ENCODE measurements at regions not wholly inside any gene's neighbourhood (a gene's known extent, or its start where the extent isn't known, plus 50 kb on each side); places are given as distances from the start of the nearest gene placed in this dataset.
"Not testable (repeated sequence)": the region's sequence is repeated elsewhere in the genome, so short reads cannot be mapped to it uniquely, and the experiment has no call there.

DNA sequence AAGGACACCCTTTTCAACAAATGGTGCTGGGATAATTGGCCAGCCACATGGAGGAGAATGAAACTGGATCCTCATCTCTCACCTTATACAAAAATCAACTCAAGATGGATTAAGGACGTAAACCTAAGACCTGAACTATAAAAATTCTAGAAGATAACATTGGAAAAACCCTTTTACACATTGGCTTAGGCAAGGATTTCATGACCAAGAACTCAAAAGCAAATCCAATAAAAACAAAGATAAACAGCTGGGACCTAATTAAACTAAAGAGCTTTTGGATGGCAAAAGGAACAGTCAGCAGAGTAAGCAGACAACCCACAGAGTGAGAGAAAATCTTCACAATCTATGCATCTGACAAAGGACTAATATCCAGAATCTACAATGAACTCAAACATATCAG, 96.9 kb upstream of the BNIP2 start:
- not testable (repeated sequence) for DNase-seq (ENCODE audit: low read depth in 2 of 2)

DNA sequence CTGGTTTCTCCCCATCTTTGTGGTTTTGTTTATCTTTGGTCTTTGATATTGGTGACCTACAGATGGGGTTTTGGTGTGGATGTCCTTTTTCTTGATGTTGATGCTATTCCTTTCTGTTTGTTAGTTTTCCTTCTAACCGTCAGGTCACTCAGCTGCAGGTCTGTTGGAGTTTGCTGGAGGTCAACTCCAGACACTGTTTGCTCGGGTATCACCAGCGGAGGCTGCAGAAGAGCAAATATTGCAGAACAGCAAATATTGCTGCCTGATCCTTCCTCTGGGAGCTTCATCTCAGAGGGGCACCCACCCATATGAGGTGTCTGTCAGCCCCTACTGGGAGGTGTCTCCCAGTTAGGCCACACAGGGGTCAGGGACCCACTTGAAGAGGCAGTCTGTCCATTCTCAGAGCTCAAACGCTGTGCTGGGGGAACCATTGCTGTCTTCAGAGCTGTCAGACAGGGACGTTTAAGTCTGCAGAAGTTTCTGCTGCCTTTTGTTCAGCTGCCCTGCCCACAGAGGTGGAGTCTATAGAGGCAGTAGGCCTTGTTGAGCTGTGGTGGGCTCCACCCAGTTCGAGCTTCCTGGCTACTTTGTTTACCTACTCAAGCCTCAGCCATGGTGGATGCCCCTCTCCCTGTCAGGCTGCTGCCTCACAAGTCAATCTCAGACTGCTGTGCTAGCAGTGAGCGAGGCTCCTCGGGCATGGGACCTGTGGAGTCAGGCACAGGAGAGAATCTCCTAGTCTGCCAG, 94.8 kb upstream of the BNIP2 start:
- not testable (repeated sequence) for DNase-seq (ENCODE audit: low read depth in 2 of 2)

DNA sequence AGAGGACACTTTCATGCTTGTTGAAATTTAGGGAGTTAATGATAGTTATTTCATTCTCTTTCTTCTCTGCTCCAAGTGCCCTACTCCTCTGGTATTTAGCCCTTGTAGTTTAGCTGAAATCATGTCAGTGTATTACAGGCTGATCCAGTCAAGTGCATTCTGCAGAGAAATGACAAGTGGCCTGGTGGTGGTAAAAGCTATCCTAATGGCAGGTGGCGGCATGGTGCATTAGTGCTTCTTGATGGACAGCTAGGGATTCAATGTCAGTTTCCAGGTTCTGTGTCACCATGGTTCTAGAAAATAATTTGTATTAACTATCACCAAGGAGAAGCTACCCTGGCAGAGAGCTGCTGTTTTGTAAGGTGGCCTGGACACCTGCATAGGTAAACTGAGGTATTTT, 90.0 kb upstream of the BNIP2 start:
- DNase-seq (ENCODE audit: low read depth in 2 of 2) = no peak

DNA sequence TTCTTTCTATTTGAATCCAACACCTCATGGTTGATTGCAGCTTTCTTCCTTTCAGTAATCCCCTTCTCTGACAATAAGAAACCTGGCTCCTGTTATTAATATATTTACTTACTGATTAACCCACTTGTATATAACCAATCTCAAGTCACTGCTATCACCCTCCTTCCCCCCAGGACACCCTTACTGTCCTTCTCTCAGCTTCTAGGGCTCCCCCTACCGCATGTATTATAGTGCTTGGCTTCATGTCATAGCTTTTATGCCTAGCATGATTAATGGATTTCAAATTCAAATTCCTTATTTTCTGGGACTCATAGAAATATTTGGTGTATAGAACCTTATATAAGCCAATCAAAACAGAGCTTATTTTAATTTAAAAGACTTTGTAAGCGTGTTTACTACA, 75.7 kb upstream of the BNIP2 start:
- DNase-seq (ENCODE audit: low read depth in 2 of 2) = no peak

DNA sequence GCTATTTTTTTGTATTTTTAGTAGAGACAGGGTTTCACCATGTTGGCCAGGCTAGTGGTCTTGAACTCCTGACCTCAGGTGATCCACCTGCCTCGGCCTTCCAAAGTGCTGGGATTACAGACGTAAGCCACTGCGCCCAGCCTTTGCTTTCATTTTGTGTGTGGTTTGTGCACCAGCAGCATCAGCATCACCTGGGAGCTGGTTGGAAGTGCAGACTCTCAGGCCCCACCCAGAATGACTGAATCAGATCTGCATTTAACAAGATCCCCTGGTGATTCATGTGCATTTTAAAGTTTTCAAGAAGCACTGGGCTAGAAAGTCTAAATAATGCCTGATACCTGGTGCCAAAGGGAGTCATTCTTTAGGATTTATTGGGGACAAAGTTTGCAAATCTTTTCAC, 73.4 kb upstream of the BNIP2 start:
- no peak for DNase-seq (ENCODE audit: low read depth in 2 of 2)

DNA sequence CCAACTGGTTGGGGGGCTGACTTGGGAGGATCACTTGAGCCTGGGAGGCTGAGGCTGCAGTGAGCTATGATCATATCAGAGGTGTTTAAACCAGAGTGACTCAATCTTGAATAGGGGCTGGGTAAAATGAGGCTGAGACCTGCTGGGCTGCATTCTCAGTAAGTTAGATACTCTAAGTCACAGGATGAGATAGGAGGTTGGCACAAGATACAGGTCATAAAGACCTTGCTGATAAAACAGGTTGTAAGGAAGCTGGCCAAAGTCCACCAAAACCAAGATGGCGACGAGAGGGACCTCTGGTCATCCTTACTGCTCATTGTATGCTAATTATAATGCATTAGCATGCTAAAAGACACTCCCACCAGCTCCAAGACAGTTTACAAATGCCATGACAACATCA, 71.1 kb upstream of the BNIP2 start:
- DNase-seq (ENCODE audit: low read depth in 2 of 2) = not testable (repeated sequence)

DNA sequence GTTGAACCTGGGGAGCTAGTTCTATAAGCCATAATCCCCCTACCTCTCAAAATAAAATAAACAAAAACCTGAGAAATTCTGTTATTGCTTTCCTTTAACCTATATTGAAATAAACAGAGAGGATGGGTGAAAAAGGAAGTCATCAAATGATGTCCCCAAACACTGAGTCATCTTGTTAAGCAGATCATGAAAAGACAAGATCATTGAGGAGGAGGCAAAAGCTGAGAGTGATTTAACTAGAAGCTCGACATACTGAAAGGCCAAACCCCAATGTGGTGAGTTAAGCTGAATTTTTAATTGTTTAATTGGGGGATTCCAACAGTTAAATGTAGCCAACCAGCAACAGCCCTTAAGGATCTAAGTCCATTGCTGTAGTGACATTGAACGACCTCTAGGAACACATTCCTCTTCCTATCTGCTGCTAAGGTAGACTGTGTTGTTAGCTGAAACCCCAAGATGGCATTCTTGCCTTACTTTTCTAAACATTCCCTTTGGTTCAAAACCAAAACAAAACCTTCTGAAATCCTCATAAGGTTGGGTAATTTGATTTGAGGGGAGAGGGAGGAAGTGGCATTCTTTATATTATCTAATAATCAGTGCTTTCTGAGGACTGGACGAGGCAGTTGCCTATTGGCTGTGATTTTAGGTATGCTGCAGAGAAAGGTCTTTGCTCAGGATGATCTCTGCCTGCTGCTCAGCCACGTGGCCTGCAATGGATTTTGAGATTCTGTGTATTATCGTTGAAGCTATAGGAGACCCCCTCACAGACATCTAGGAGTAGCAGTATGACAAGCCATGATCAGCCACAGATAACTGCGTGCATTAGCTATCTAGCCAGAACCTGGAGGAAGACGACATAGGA, 62.7 kb upstream of the BNIP2 start:
- no peak for DNase-seq (ENCODE audit: low read depth in 2 of 2)

DNA sequence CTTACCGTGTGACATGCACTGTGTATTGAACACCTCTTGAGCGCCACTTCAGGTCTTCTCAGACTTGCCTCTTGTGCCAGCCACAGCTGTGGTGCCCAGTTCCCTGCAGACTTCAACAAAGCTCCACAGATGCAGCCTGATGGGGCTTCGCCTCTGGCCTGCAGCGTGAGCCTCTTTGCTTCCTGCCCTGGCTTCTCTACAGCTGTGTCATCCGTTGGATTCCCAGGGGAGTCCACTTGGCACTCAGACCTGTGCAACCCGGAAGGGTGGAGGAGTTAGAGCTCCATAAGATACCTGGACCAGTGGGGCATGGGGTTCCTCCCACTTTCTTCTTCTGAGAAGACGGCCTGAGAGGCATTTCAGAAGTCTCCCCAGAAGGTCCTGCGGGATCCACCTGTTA, 57.7 kb upstream of the BNIP2 start:
- no peak for DNase-seq (ENCODE audit: low read depth in 2 of 2)

DNA sequence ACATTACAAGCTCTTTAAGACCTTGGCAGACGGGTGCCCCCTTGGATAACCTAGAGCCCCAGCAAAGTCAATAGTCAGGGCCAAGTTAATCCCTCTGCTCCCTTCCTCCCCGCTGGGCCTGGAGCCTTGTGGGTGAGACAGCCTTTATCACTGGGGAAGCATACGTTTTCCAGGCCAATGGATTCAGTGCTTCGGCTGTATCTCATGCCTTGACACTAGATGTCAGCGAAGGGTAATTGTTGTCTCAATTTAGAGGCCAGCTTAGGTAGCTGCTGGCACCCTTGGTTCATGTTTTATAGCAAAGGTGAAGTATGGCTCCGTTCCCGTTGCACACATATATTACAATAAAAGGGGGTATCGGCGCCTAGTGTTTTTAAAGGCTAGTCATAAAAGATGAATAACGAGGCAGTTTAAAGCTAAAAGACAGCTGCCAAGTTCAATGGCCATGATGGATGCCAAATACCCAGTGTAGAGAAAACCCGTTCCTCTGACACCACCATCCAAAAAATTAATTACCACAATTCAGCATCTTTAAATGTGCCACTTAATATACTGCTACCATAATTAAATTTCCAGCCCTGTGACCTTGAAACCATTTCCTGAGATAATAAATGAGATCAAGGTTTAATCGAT, 52.3 kb upstream of the BNIP2 start:
- DNase-seq (ENCODE audit: low read depth in 2 of 2) = peak; percentile 5 to 11

DNA sequence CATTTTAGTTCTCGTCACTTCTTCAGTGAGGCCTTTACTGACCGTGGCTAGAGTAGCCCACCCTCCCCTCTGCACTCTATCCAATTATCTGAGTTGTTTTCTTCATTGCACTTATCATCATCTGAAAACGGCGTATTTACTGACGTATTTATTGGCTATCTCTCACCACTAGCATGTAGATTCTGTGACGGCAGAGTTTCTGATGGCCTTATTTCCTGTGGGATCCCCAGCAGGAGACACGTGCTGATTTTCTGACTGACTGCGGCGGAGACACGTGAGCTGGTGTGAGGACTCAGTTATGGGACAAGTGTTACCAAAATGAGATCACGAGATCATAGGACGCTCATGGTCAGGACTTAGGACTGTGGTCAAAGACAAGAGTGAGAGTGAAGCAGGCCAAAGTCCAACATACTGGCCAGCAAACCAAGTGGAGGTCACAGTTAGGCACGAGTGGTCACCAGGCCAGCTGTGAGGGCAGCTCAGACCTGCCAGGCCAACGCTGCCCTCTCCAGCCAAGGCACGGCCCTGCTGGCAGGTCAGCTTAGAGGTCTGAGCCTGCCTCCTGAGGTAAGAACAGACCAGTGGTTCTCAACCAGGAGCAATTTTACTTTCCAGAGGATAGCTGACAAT, 50.6 kb upstream of the BNIP2 start:
- DNase-seq (ENCODE audit: low read depth in 2 of 2) = no peak

Measured in lung microvascular endothelial cell (primary cell).